Small intestine (tissue), 7 donors: ENCODE measurements at regions not wholly inside any gene's neighbourhood (a gene's known extent, or its start where the extent isn't known, plus 50 kb on each side); places are given as distances from the start of the nearest gene placed in this dataset.
"Not testable (repeated sequence)": the region's sequence is repeated elsewhere in the genome, so short reads cannot be mapped to it uniquely, and the experiment has no call there.

Source experiments
- DNase-seq, 2 donors: peaks; one replicate each; pipeline versions ENCODE4 v3.0.0 to v3.0.0-alpha.2; 2013
- FAIRE-seq: peaks from 2 replicates; lab custom pipeline; 2012; peaks lifted over from hg19 to GRCh38; lab: Jason Lieb, UNC
- H3K27ac ChIP-seq, 3 donors: one replicate each; pipeline ENCODE4 v1.5.1; 2013; ENCODE audit warnings: low read length in 2 of 3, mild to moderate bottlenecking in 2 of 3, control low read depth in 1 of 3, inconsistent platforms in 1 of 3, low read depth in 1 of 3, moderate library complexity in 1 of 3
- H3K27me3 ChIP-seq, 3 donors: one replicate each; pipeline ENCODE4 v1.6.1; 2013; ENCODE audit warnings: low read length in 3 of 3, inconsistent platforms in 1 of 3; ENCODE audit not compliant: control insufficient read depth in 3 of 3, insufficient read depth in 3 of 3
- H3K36me3 ChIP-seq, 3 donors: one replicate each; pipeline ENCODE4 v1.6.1; 2013; ENCODE audit warnings: low read length in 3 of 3, inconsistent platforms in 1 of 3, low read depth in 1 of 3, mild to moderate bottlenecking in 1 of 3, moderate library complexity in 1 of 3; ENCODE audit not compliant: control insufficient read depth in 3 of 3, insufficient read depth in 2 of 3
- H3K4me1 ChIP-seq, 3 donors: one replicate each; pipeline ENCODE4 v1.6.1; 2013; ENCODE audit warnings: low read length in 2 of 3, inconsistent platforms in 1 of 3, low read depth in 1 of 3, mild to moderate bottlenecking in 1 of 3, moderate library complexity in 1 of 3; ENCODE audit not compliant: control insufficient read depth in 3 of 3, insufficient read depth in 2 of 3
- H3K4me3 ChIP-seq, 3 donors: one replicate each; pipeline ENCODE4 v1.5.1; 2013; ENCODE audit warnings: low read length in 3 of 3, control low read depth in 1 of 3, inconsistent platforms in 1 of 3, low read depth in 1 of 3, mild to moderate bottlenecking in 1 of 3, moderate library complexity in 1 of 3
- H3K9me3 ChIP-seq, 2 donors: one replicate each; pipeline ENCODE4 v1.6.1; 2013; ENCODE audit warnings: low read depth in 1 of 2, low read length in 1 of 2; ENCODE audit not compliant: control insufficient read depth in 2 of 2, insufficient read depth in 1 of 2
- WGBS, 3 donors: extraction: QIAGEN DNeasy Blood & Tissue Kit; methylation state at CpG; one replicate each; pipeline ENCODE4 v1.1.7; 2013; 5-methylcytosine and 5-hydroxymethylcytosine counted together
- donor health status: healthy with polysubstance abuse.
- donor health status: control.
- donor health status: control.
- donor health status: Bipolar disorder and iron deficiency.
- donor health status: healthy.

DNA sequence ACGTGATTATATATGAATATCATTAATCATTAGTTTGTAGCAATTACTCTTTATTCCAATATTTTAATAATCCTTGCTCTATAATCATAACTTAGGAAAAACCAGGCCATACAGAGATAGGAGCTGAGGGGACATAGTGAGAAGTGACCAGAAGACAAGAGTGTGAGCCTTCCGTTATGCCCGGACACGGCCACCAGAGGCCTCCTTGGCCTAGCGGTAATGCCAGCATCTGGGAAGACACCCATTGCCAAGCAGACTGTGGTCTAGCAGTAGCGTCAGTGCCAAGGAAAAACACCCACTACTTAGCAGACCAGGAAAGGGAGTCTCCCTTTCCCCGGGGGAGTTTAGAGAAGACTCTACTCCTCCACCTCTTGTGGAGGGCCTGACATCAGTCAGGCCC is 66.6 kb upstream of the MSH6 start:
- H3K36me3 ChIP-seq, H3K27me3 ChIP-seq, H3K4me1 ChIP-seq, H3K4me3 ChIP-seq, FAIRE-seq, DNase-seq, H3K27ac ChIP-seq: not testable (repeated sequence)
- peaks cover 0 to 11% of the 10 kb centered on the region in 2 donors for H3K9me3 ChIP-seq
- WGBS, 3 donors = 73 to 89% (median 73%) methylated on average over 6 to 7 of the region's 7 CpGs

- DNase-seq (no peak), FAIRE-seq (no peak)
- Histone ChIP-seq H3K36me3 (no peaks in the 10 kb centered on the region), H3K27me3 (no peaks in the 10 kb centered on the region), H3K9me3 (peaks cover 0 to 11% of the 10 kb centered on the region in 2 donors), H3K4me1 (no peaks in the 10 kb centered on the region), H3K4me3 (no peak overlapping the region), H3K27ac (no peak overlapping the region)
- 72 to 91% (median 83%) methylated on average over 7 of the region's 7 CpGs for WGBS, 3 donors
These were observed 67.4 kb upstream of the MSH6 start for GRCh38 chr2:47715552-47715951.

DNA sequence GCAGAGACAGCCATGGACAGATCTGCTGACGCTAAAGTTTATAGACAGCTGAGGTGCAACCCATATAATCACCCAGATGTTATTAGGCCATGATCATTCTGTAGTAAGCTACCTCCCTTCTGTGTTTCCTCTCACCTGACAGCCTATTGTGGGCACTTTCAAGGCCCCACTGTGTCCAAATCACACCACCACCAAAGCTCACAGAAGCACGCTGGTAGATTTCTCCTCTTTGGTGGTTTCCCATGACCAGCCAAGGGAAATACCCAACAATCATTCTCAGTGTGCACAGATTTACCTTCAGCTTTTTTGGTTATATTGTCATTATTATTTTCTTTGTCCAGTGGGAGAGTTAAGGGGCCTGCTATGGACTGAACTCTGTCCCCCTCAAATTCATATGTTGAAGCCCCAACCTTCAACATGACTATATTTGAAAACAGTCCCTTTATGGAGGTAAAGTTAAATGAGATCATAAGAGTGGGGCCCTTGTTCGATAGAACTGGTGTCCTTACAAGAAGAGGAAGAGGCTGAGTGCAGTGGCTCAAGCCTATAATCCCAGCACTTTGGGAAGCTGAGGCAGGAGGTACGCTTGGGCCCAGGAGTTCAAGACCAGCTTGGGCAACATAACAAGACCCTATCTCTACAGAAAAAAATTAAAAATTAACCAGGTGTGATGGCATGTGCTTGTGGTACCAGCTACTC is 74.0 kb upstream of the MSH6 start:
- no peaks in the 10 kb centered on the region for H3K9me3 ChIP-seq
- no peaks in the 10 kb centered on the region for H3K4me1 ChIP-seq
- 82 to 89% (median 85%) methylated on average over 4 of the region's 4 CpGs for WGBS, 3 donors
- no peak overlapping the region for H3K4me3 ChIP-seq
- no peaks in the 10 kb centered on the region for H3K36me3 ChIP-seq
- no peak overlapping the region for H3K27ac ChIP-seq
- H3K27me3 ChIP-seq = no peaks in the 10 kb centered on the region
- DNase-seq (no peak), FAIRE-seq (no peak)

DNA sequence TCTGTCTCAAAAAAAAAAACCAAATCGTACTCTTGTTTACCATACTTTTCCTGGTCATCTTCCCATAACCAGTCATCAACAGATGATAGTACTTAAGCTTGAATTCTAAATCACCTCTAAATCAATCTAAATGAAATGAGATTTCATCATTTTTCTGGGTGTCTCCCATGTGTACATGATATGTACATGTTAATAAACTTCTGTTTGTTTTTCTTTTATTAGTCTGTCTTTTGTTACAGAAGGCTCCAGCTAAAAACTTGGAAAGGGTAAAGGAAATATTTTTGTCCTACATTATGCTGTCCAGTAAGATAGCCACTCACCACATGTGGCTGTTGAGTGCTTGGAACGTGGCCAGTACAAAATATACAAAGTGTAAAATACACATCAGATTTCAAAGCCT is 78.7 kb upstream of the MSH6 start:
- Histone ChIP-seq H3K27ac (no peak overlapping the region), H3K36me3 (no peaks in the 10 kb centered on the region), H3K27me3 (no peaks in the 10 kb centered on the region), H3K4me3 (no peak overlapping the region), H3K9me3 (no peaks in the 10 kb centered on the region), H3K4me1 (no peaks in the 10 kb centered on the region)
- FAIRE-seq (no peak), DNase-seq (no peak)
- 28 to 37% (median 35%) methylated on average over 2 of the region's 2 CpGs for WGBS, 3 donors

- FAIRE-seq = no peak
- 94 to 96% (median 95%) methylated on average over 1 of the region's 1 CpG for WGBS, 3 donors
These were observed 83.3 kb upstream of the MSH6 start for GRCh38 chr2:47699533-47700215.

GRCh38 chr2:47698436-47698972 is 84.4 kb upstream of the MSH6 start:
- WGBS, 3 donors = 59 to 70% (median 65%) methylated on average over 4 of the region's 4 CpGs
- H3K36me3 ChIP-seq, FAIRE-seq, H3K27ac ChIP-seq, H3K27me3 ChIP-seq, H3K4me1 ChIP-seq, H3K4me3 ChIP-seq, H3K9me3 ChIP-seq, DNase-seq: not testable (repeated sequence)

More at GRCh38 chr2:47699533-47700215, 83.3 kb upstream of the MSH6 start:
- H3K27ac ChIP-seq = no peak overlapping the region
- DNase-seq = no peak
- H3K4me3 ChIP-seq = no peak overlapping the region
- no peaks in the 10 kb centered on the region for H3K27me3 ChIP-seq
- H3K36me3 ChIP-seq = no peaks in the 10 kb centered on the region
- no peaks in the 10 kb centered on the region for H3K4me1 ChIP-seq
- no peaks in the 10 kb centered on the region for H3K9me3 ChIP-seq

- not testable (repeated sequence) for FAIRE-seq, H3K27ac ChIP-seq, H3K4me1 ChIP-seq, H3K36me3 ChIP-seq, H3K27me3 ChIP-seq, DNase-seq, H3K9me3 ChIP-seq, H3K4me3 ChIP-seq
- WGBS, 3 donors = 61 to 71% (median 70%) methylated on average over 14 of the region's 14 CpGs
These were observed 85.1 kb upstream of the MSH6 start for GRCh38 chr2:47697681-47698435.

DNA sequence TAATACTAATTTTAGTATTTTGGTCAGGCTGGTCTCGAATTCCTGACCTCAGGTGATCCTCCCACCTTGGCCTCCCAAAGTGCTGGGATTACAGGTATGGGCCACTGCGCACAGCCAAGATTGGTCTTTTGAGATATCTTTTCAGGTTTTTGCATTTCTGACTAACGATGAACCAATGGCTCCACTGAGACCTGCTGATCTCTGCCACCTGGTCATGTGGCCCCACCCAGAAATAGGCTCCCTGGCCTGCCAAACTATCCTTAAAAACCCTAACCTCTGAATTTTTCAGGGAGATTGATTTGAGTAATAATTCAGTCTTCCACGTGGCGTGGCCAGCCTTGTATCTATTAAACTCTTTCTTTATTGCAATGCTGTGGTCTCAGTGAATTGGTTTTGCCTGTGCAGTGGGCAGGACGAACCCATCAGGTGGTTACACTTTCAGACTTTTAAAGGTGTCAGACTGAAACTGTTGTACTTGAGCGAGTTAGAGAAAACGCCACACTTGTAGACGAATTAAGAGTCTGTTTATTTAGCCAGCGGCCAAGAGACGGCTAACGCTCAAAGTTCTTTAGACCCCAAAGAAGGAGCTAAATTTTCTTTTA is 85.8 kb upstream of the MSH6 start:
- H3K9me3 ChIP-seq = no peaks in the 10 kb centered on the region
- H3K4me3 ChIP-seq = no peak overlapping the region
- H3K36me3 ChIP-seq = no peaks in the 10 kb centered on the region
- FAIRE-seq (no peak), DNase-seq (no peak)
- no peak overlapping the region for H3K27ac ChIP-seq
- H3K27me3 ChIP-seq = no peaks in the 10 kb centered on the region
- 61 to 65% (median 63%) methylated on average over 12 of the region's 12 CpGs for WGBS, 3 donors
- no peaks in the 10 kb centered on the region for H3K4me1 ChIP-seq
